Breast epithelium (tissue), 3 donors: ENCODE measurements at regions not wholly inside any gene's neighbourhood (a gene's known extent, or its start where the extent isn't known, plus 50 kb on each side); places are given as distances from the start of the nearest gene placed in this dataset.

Source experiments
- POLR2A ChIP-seq: fragments of 450-650 bp; IDR thresholded peaks from one replicate; pipeline ENCODE4 v1.6.1; 2016; ENCODE audit warnings: antibody characterized with exemption, mild to moderate bottlenecking, moderate library complexity
- POLR2AphosphoS5 ChIP-seq, 3 donors: sonication (generic); formaldehyde crosslinking; IDR thresholded peaks; one replicate each; pipeline ENCODE4 v1.6.1; 2017; ENCODE audit warnings: antibody characterized with exemption in 3 of 3
- TF ChIP-seq, protein P1 (sequence below), 3 donors: fragments of 450-650 bp; IDR thresholded peaks; one replicate each; pipeline ENCODE4 v1.5.1; 2016 to 2017; ENCODE audit warnings: antibody characterized with exemption in 3 of 3, mild to moderate bottlenecking in 3 of 3, moderate library complexity in 3 of 3

DNA sequence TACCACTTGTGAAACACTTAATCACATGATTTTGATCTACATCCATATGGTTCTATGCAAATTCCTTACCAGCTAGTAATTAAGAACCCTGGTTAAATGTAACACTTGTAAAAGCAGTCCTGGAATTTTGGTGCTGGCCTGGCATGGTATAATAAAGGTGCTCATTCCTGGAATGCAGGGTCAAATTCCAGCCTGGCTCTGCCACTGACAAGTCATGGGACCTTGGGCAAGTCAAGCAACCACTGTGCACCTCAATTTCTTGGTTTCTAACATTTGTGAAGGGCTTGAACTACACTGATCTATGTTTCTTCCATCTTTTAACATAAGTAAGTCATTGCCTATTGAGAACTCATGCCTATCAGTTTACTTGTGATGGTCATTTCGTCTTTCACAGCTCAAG, 91.9 kb upstream of the PIK3CG start:
- TF ChIP-seq, protein P1, sequence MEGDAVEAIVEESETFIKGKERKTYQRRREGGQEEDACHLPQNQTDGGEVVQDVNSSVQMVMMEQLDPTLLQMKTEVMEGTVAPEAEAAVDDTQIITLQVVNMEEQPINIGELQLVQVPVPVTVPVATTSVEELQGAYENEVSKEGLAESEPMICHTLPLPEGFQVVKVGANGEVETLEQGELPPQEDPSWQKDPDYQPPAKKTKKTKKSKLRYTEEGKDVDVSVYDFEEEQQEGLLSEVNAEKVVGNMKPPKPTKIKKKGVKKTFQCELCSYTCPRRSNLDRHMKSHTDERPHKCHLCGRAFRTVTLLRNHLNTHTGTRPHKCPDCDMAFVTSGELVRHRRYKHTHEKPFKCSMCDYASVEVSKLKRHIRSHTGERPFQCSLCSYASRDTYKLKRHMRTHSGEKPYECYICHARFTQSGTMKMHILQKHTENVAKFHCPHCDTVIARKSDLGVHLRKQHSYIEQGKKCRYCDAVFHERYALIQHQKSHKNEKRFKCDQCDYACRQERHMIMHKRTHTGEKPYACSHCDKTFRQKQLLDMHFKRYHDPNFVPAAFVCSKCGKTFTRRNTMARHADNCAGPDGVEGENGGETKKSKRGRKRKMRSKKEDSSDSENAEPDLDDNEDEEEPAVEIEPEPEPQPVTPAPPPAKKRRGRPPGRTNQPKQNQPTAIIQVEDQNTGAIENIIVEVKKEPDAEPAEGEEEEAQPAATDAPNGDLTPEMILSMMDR (IDR thresholded peaks at IDR 0.05), result no peak
- TF ChIP-seq POLR2A (no peak), POLR2AphosphoS5 (IDR thresholded peaks at IDR 0.05) (no peak)
